Activated T-helper 17 cell treated with anti-CD3 and anti-CD28 coated beads, Interleukin-2, amount 50 U/mL, for 72 hours (primary cell): ENCODE measurements at regions not wholly inside any gene's neighbourhood (a gene's known extent, or its start where the extent isn't known, plus 50 kb on each side); places are given as distances from the start of the nearest gene placed in this dataset.

Experiments used
- ATAC-seq: fragments of 150-1000 bp; cut with Tn5 transposase; replicated peaks from 2 replicates; pipeline ENCODE4 v1.10.0; 2021; ENCODE audit warnings: mild to moderate bottlenecking, moderate library complexity
- H3K27ac Mint-ChIP-seq: one replicate; pipeline ENCODE4 v1.8.0; 2022; ENCODE audit warnings: mixed read lengths
- H3K27me3 Mint-ChIP-seq: one replicate; pipeline ENCODE4 v1.8.0; 2022; ENCODE audit warnings: mixed read lengths
- H3K36me3 Mint-ChIP-seq: one replicate; pipeline ENCODE4 v1.8.0; 2022; ENCODE audit warnings: low read depth, mild to moderate bottlenecking, mixed read lengths
- H3K4me1 Mint-ChIP-seq: one replicate; pipeline ENCODE4 v1.8.0; 2022; ENCODE audit warnings: mixed read lengths
- H3K4me3 Mint-ChIP-seq: one replicate; pipeline ENCODE4 v1.8.0; 2022; ENCODE audit warnings: mild to moderate bottlenecking, mixed read lengths
- H3K9me3 Mint-ChIP-seq: one replicate; pipeline ENCODE4 v1.8.0; 2022; ENCODE audit warnings: mixed read lengths

GRCh38 chr9:86751956-86752355 lies 195.3 kb downstream of the GAS1 start:
- Mint-ChIP-seq H3K4me1 (no peaks in the 10 kb centered on the region), H3K4me3 (no peak overlapping the region)
- no peak for ATAC-seq

GRCh38 chr9:86751207-86751606 lies 196.1 kb downstream of the GAS1 start:
- Mint-ChIP-seq H3K4me3 (no peak overlapping the region), H3K9me3 (no peaks in the 10 kb centered on the region), H3K27ac (no peak overlapping the region), H3K4me1 (no peaks in the 10 kb centered on the region), H3K27me3 (peaks cover 6% of the 10 kb centered on the region), H3K36me3 (no peaks in the 10 kb centered on the region)
- no peak for ATAC-seq

More at GRCh38 chr9:86751956-86752355, 195.3 kb downstream of the GAS1 start:
- H3K27me3 Mint-ChIP-seq = peaks cover 8% of the 10 kb centered on the region
- no peak overlapping the region for H3K27ac Mint-ChIP-seq
- H3K9me3 Mint-ChIP-seq = no peaks in the 10 kb centered on the region
- H3K36me3 Mint-ChIP-seq = no peaks in the 10 kb centered on the region

- H3K9me3 Mint-ChIP-seq = no peaks in the 10 kb centered on the region
- H3K36me3 Mint-ChIP-seq = no peaks in the 10 kb centered on the region
- no peaks in the 10 kb centered on the region for H3K4me1 Mint-ChIP-seq
- no peak overlapping the region for H3K27ac Mint-ChIP-seq
- no peak for ATAC-seq
- no peak overlapping the region for H3K4me3 Mint-ChIP-seq
- peaks cover 4% of the 10 kb centered on the region for H3K27me3 Mint-ChIP-seq
Measured at GRCh38 chr9:86749894-86750255, 197.4 kb downstream of the GAS1 start.

GRCh38 chr9:86749161-86749893 lies 198.0 kb downstream of the GAS1 start:
- Mint-ChIP-seq H3K36me3 (no peaks in the 10 kb centered on the region), H3K4me1 (no peaks in the 10 kb centered on the region), H3K4me3 (no peak overlapping the region), H3K27me3 (peaks cover 4% of the 10 kb centered on the region), H3K9me3 (no peaks in the 10 kb centered on the region), H3K27ac (no peak overlapping the region)
- ATAC-seq = no peak

GRCh38 chr9:86747711-86748110 lies 199.6 kb downstream of the GAS1 start:
- H3K9me3 Mint-ChIP-seq = no peaks in the 10 kb centered on the region
- ATAC-seq = no peak
- no peaks in the 10 kb centered on the region for H3K36me3 Mint-ChIP-seq
- H3K4me3 Mint-ChIP-seq = no peak overlapping the region
- no peaks in the 10 kb centered on the region for H3K4me1 Mint-ChIP-seq
- H3K27ac Mint-ChIP-seq = no peak overlapping the region
- no peaks in the 10 kb centered on the region for H3K27me3 Mint-ChIP-seq

- no peaks in the 10 kb centered on the region for H3K4me1 Mint-ChIP-seq
- H3K9me3 Mint-ChIP-seq = no peaks in the 10 kb centered on the region
- H3K4me3 Mint-ChIP-seq = no peak overlapping the region
- no peak for ATAC-seq
- no peaks in the 10 kb centered on the region for H3K27me3 Mint-ChIP-seq
- no peaks in the 10 kb centered on the region for H3K36me3 Mint-ChIP-seq
- no peak overlapping the region for H3K27ac Mint-ChIP-seq
Measured at GRCh38 chr9:86741311-86742208, 205.7 kb downstream of the GAS1 start.

- no peak overlapping the region for H3K4me3 Mint-ChIP-seq
- no peaks in the 10 kb centered on the region for H3K4me1 Mint-ChIP-seq
- ATAC-seq = no peak
- H3K27ac Mint-ChIP-seq = no peak overlapping the region
- H3K36me3 Mint-ChIP-seq = no peaks in the 10 kb centered on the region
- peaks cover 3% of the 10 kb centered on the region for H3K27me3 Mint-ChIP-seq
- no peaks in the 10 kb centered on the region for H3K9me3 Mint-ChIP-seq
Measured at GRCh38 chr9:86735772-86736458, 211.4 kb downstream of the GAS1 start.

- no peaks in the 10 kb centered on the region for H3K9me3 Mint-ChIP-seq
- ATAC-seq = no peak
- no peak overlapping the region for H3K4me3 Mint-ChIP-seq
- H3K27me3 Mint-ChIP-seq = peaks cover 3% of the 10 kb centered on the region
- no peaks in the 10 kb centered on the region for H3K4me1 Mint-ChIP-seq
- no peak overlapping the region for H3K27ac Mint-ChIP-seq
- no peaks in the 10 kb centered on the region for H3K36me3 Mint-ChIP-seq
Measured at GRCh38 chr9:86734771-86735170, 212.5 kb downstream of the GAS1 start.

- Mint-ChIP-seq H3K36me3 (no peaks in the 10 kb centered on the region), H3K4me1 (no peaks in the 10 kb centered on the region)
Measured at GRCh38 chr9:86733929-86734328, 213.4 kb downstream of the GAS1 start.

GRCh38 chr9:86732514-86733171 lies 214.7 kb downstream of the GAS1 start:
- Mint-ChIP-seq H3K27me3 (peaks cover 10% of the 10 kb centered on the region), H3K4me1 (no peaks in the 10 kb centered on the region), H3K4me3 (no peak overlapping the region), H3K27ac (no peak overlapping the region), H3K36me3 (no peaks in the 10 kb centered on the region), H3K9me3 (no peaks in the 10 kb centered on the region)
- no peak for ATAC-seq

More at GRCh38 chr9:86733929-86734328, 213.4 kb downstream of the GAS1 start:
- ATAC-seq = no peak
- H3K27ac Mint-ChIP-seq = no peak overlapping the region
- no peaks in the 10 kb centered on the region for H3K9me3 Mint-ChIP-seq
- peaks cover 3% of the 10 kb centered on the region for H3K27me3 Mint-ChIP-seq
- H3K4me3 Mint-ChIP-seq = no peak overlapping the region

- H3K9me3 Mint-ChIP-seq = no peaks in the 10 kb centered on the region
- peaks cover 11% of the 10 kb centered on the region for H3K27me3 Mint-ChIP-seq
- H3K36me3 Mint-ChIP-seq = no peaks in the 10 kb centered on the region
- H3K27ac Mint-ChIP-seq = no peak overlapping the region
- no peaks in the 10 kb centered on the region for H3K4me1 Mint-ChIP-seq
- H3K4me3 Mint-ChIP-seq = no peak overlapping the region
- no peak for ATAC-seq
Measured at GRCh38 chr9:86731511-86732063, 215.7 kb downstream of the GAS1 start.

- H3K27ac Mint-ChIP-seq = no peak overlapping the region
- no peak overlapping the region for H3K4me3 Mint-ChIP-seq
- no peaks in the 10 kb centered on the region for H3K36me3 Mint-ChIP-seq
- no peaks in the 10 kb centered on the region for H3K4me1 Mint-ChIP-seq
- ATAC-seq = no peak
- peaks cover 11% of the 10 kb centered on the region for H3K27me3 Mint-ChIP-seq
- no peaks in the 10 kb centered on the region for H3K9me3 Mint-ChIP-seq
Measured at GRCh38 chr9:86730163-86730928, 217.0 kb downstream of the GAS1 start.

GRCh38 chr9:86724529-86724928 lies 222.8 kb downstream of the GAS1 start:
- ATAC-seq = no peak
- no peaks in the 10 kb centered on the region for H3K36me3 Mint-ChIP-seq
- H3K4me3 Mint-ChIP-seq = no peak overlapping the region
- H3K27me3 Mint-ChIP-seq = peaks cover 12% of the 10 kb centered on the region
- no peaks in the 10 kb centered on the region for H3K4me1 Mint-ChIP-seq
- no peaks in the 10 kb centered on the region for H3K9me3 Mint-ChIP-seq
- H3K27ac Mint-ChIP-seq = no peak overlapping the region
